ENCODE measurements at regions not wholly inside any gene's neighbourhood (a gene's known extent, or its start where the extent isn't known, plus 50 kb on each side); places are given as distances from the start of the nearest gene placed in this dataset.
"Not testable (repeated sequence)": the region's sequence is repeated elsewhere in the genome, so short reads cannot be mapped to it uniquely, and the experiment has no call there.

DNA sequence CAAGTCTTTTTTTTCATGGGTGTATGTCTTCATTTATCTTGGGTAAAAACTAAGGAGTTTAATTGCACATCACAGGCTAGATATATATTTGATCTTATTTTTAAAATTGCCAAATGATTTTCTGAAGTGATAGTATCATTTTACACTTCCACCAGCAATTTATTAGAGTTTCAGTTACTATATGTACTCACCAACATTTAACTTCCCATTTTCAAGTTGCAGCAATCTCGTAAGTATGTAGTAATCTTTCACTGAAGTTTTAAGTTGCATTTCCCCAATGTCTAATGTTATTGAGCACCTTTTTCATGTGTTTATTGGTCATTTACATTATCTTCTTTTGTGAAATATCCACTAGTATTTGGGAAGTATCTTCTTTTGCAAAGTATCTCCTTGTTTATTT is 277.4 kb upstream of the CNR1 start:
- Histone ChIP-seq H3K27ac (no peak overlapping the region), H3K4me1 (no peaks in the 10 kb centered on the region), H3K36me3 (no peaks in the 10 kb centered on the region), H3K9me3 (no peaks in the 10 kb centered on the region), H3K27me3 (no peaks in the 10 kb centered on the region), H3K4me3 (no peak overlapping the region)
- intact Hi-C loops (cut with DNase I), result no loop called here
- TF ChIP-seq, protein P1, sequence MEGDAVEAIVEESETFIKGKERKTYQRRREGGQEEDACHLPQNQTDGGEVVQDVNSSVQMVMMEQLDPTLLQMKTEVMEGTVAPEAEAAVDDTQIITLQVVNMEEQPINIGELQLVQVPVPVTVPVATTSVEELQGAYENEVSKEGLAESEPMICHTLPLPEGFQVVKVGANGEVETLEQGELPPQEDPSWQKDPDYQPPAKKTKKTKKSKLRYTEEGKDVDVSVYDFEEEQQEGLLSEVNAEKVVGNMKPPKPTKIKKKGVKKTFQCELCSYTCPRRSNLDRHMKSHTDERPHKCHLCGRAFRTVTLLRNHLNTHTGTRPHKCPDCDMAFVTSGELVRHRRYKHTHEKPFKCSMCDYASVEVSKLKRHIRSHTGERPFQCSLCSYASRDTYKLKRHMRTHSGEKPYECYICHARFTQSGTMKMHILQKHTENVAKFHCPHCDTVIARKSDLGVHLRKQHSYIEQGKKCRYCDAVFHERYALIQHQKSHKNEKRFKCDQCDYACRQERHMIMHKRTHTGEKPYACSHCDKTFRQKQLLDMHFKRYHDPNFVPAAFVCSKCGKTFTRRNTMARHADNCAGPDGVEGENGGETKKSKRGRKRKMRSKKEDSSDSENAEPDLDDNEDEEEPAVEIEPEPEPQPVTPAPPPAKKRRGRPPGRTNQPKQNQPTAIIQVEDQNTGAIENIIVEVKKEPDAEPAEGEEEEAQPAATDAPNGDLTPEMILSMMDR (IDR thresholded peaks at IDR 0.05), result no peak
- DNase-seq, result no peak
- ATAC-seq, result peak; percentile 62

DNA sequence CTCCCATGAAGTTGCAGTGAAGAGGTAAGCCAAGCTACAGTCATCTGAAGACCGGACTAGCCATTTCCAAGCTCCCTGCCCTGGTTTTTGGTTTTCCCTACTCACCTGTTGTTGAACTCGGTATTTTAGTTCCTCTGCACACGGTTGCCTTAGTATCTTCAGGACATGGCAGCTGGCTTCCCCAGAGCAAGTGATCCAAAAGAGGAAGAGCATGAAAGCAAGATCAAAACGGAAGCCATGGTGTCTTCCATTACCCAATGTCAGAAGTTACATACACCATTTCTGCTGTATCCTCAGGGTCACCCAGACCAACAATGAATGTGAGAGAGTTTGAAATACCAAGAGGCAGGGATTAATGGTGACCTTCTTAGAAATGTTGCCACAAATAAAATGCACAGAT is 276.6 kb upstream of the CNR1 start:
- H3K4me1 ChIP-seq, result no peaks in the 10 kb centered on the region
- intact Hi-C loops (cut with DNase I), result no loop called here
- DNase-seq (no peak), ATAC-seq (peak; percentile 85)
- TF ChIP-seq, protein P1 (IDR thresholded peaks at IDR 0.05), result no peak
- H3K27ac ChIP-seq, result no peak overlapping the region
- H3K4me3 ChIP-seq, result no peak overlapping the region
- H3K9me3 ChIP-seq, result no peaks in the 10 kb centered on the region
- H3K36me3 ChIP-seq, result no peaks in the 10 kb centered on the region
- H3K27me3 ChIP-seq, result no peaks in the 10 kb centered on the region

DNA sequence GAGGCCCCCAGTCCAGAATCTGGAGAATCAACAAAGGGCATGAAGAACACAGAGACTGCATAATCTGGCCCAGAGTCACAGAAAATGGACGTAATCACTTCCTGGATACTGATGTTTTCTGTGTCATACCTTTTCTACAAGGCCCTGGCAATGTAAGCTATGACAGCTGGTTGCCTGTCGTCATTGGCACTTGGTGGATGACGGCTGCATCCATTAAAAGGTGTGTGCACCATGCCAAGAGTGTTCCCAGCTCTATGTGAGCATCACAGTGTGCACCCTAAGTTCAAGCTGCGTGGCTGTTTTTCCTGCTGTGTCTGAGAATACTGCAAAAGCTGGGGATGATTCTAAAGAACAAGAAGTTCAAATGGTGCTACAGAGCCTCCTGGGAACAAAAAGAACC is 275.2 kb upstream of the CNR1 start:
- no peak for ATAC-seq
- H3K4me1 ChIP-seq, result no peaks in the 10 kb centered on the region

DNA sequence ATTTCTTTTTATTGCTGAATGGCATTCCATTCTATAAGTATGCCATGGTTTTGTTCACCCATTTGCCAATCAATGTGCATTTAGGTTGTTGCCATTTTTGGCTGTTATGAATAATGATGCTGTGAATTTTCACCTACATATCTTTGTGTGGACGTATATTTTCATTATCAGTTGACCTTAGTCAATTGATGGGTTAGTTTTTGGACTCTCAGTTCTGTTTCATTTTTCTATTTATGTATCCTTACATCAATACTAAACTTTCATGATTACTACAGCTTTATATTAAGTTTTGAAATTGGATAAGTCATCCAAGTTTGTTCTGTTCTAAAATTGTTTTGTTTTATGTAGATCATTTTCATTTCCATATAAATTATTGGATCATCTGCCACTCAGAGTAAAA is 261.9 kb upstream of the CNR1 start:
- Histone ChIP-seq H3K9me3 (no peaks in the 10 kb centered on the region), H3K36me3 (no peaks in the 10 kb centered on the region), H3K27me3 (no peaks in the 10 kb centered on the region), H3K4me3 (no peak overlapping the region), H3K4me1 (no peaks in the 10 kb centered on the region), H3K27ac (no peak overlapping the region)
- DNase-seq (no peak), ATAC-seq (no peak)
- TF ChIP-seq, protein P1 (IDR thresholded peaks at IDR 0.05), result no peak
- intact Hi-C loops (cut with DNase I), result no loop called here

More for the DNA sequence above, 275.2 kb upstream of the CNR1 start:
- Histone ChIP-seq H3K9me3 (no peaks in the 10 kb centered on the region), H3K27ac (no peak overlapping the region), H3K36me3 (no peaks in the 10 kb centered on the region), H3K4me3 (no peak overlapping the region), H3K27me3 (no peaks in the 10 kb centered on the region)
- DNase-seq, result no peak
- intact Hi-C loops (cut with DNase I), result no loop called here
- TF ChIP-seq, protein P1 (IDR thresholded peaks at IDR 0.05), result no peak

DNA sequence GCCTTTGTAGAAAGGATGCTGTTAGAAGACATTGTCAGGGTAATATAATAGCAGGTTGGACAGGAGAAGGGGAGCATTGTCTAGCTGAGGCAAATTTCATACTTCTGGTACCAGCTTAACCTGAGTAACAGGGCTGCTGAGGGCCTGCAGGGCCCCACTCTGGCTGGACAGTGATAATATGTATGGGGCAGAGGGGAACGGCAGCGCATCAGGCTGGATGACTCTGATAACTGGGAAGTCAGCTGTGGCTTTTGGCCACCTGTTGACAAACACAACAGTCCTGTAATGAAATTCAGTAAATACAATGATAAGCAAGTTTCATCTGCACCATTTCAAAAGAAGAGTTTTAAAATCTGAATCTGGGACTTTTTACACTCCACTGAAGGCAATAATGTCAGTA is 259.9 kb upstream of the CNR1 start:
- Histone ChIP-seq H3K4me3 (no peak overlapping the region), H3K27me3 (no peaks in the 10 kb centered on the region), H3K27ac (no peak overlapping the region), H3K4me1 (no peaks in the 10 kb centered on the region), H3K36me3 (no peaks in the 10 kb centered on the region), H3K9me3 (no peaks in the 10 kb centered on the region)
- intact Hi-C loops (cut with DNase I), result no loop called here
- TF ChIP-seq, protein P1 (IDR thresholded peaks at IDR 0.05), result no peak
- DNase-seq (no peak), ATAC-seq (no peak)

DNA sequence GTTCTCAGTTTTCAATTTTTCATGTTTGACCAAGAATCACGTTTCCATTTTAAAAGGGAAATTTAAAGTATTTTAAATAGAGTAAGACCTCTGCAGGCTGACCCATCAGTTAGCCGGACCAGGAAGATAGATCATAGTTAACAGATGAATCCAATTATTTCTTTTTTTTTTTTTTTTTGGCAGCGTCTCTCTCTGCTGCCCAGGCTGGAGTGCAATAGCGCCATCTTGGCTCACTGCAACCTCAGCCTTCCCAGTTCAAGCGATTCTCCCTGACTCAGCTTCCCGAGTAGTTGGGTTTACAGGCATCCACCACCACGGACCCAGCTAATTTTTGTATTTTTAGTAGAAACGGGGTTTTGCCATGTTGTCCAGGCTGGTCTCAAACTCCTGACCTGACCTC is 256.7 kb upstream of the CNR1 start:
- H3K4me1 ChIP-seq, result no peaks in the 10 kb centered on the region
- TF ChIP-seq, protein P1 (IDR thresholded peaks at IDR 0.05), result no peak
- no peak overlapping the region for H3K4me3 ChIP-seq
- intact Hi-C loops (cut with DNase I), result no loop called here
- ATAC-seq, result no peak
- DNase-seq, result no peak
- H3K9me3 ChIP-seq, result no peaks in the 10 kb centered on the region
- H3K27ac ChIP-seq, result no peak overlapping the region
- no peaks in the 10 kb centered on the region for H3K27me3 ChIP-seq
- H3K36me3 ChIP-seq, result no peaks in the 10 kb centered on the region

DNA sequence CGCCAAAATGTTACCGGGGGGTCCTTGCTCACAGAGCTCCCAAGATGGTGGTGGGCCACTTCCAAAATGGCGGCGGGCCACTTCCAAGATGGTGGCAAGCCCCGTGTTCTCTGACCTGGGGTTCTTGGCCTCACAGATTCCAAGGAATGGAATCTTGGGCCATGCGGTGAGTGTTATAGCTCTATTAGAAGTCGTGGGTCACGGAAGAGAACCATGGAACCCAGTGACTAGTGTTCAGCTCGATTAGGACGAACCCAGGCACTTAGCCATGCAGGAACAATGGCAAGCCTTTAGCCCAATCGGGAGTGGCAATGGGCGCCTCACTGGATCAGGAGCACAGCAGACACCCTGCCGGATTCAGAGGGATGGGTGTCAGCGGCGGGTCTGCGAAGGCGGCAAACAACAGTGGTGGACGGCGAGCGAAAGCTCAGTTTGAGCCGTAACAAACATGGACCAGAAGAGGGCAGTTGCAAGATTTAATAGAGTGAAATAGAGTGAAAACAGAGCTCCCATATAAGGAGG is 254.9 kb upstream of the CNR1 start:
- ATAC-seq; intact Hi-C loops (cut with DNase I); H3K4me3 ChIP-seq; H3K36me3 ChIP-seq; H3K27ac ChIP-seq; DNase-seq; H3K27me3 ChIP-seq; H3K9me3 ChIP-seq; H3K4me1 ChIP-seq: not testable (repeated sequence)

DNA sequence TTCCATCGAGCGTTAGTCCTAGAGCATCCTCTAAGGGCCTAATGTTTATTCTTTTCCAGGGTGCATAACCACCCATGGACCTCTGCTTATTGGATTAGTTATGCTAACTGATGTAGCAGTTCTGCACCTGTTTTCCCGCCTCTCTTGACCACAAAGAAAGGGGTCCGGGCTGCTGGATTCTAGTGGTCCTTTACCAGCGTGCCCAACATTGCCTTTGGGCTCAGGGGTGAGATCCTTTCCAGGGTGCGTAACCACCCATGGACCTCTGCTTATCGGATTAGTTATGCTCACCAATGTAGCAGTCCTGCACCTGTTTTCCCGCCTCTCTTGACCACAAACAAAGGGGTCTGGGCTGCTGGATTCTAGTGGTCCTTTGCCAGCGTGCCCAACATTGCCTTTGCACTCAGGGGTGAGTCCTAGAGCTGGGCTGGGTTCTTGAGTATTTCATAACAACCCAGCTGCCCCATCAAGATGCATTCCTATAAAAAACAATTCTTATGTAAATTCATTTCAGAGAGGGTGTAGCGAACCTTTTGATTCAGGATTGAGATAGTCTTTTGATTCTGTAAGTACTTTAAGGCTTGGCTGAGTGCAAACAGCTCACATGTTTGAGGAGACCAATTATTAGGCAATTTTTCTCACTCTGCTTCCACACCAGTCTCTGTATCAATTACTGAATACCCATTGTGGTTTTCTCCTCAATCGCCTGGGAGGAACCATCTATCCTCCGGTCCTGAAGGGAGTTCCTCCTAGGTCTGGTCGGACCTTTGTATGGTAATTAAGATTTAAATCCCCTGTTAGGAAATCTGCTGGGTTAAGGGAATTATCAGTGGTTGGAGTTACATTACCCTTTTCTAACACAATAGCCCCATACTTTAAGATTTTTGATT is 253.0 kb upstream of the CNR1 start:
- DNase-seq; ATAC-seq; H3K36me3 ChIP-seq; H3K4me3 ChIP-seq; intact Hi-C loops (cut with DNase I); H3K4me1 ChIP-seq; H3K9me3 ChIP-seq; H3K27me3 ChIP-seq; H3K27ac ChIP-seq: not testable (repeated sequence)

All from upper lobe of right lung (tissue), 1 donor.